T-helper 1 cell (primary cell): ENCODE measurements at regions not wholly inside any gene's neighbourhood (a gene's known extent, or its start where the extent isn't known, plus 50 kb on each side); places are given as distances from the start of the nearest gene placed in this dataset.
"Not testable (repeated sequence)": the region's sequence is repeated elsewhere in the genome, so short reads cannot be mapped to it uniquely, and the experiment has no call there.

ENCODE experiments used
- DNase-seq, 5 donors: peaks; one replicate each; pipeline ENCODE4 v3.0.0-alpha.2; 2012 to 2020

- DNase-seq, result no peak
Observed at GRCh38 chr9:71632776-71633175, 135.5 kb downstream of the CEMIP2 start.

GRCh38 chr9:71630377-71630995 lies 137.8 kb downstream of the CEMIP2 start:
- DNase-seq, result no peak

DNA sequence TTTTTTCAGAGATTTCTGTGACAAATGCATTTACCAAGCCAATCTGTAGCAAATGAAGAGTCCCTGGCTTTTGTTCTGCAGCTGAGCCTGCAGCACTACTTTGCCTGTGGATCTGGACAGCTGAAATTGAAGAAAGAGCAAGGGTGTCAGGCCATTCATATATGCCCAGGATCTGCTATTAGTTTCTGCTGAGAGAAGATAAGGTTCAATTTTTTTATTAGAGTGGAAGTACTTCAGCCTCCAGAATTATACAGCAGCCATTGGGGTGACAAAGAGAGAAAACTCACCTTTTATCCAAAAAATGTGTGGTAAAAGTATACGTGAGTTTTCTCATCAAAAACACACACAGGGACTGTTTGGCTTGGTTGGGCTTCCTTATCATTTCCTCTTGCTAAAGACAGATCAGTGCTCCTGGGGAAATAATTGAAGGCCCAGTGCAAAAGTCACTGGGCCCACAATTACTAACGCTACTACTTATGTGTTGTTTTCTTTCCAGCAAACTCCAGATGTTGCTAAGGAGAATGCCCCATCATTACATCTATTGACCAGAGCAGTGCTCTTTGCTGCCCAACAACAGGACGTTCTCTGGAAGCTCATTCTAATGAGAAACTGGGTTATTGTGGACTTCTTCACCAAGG lies 138.6 kb downstream of the CEMIP2 start:
- no peak for DNase-seq

DNA sequence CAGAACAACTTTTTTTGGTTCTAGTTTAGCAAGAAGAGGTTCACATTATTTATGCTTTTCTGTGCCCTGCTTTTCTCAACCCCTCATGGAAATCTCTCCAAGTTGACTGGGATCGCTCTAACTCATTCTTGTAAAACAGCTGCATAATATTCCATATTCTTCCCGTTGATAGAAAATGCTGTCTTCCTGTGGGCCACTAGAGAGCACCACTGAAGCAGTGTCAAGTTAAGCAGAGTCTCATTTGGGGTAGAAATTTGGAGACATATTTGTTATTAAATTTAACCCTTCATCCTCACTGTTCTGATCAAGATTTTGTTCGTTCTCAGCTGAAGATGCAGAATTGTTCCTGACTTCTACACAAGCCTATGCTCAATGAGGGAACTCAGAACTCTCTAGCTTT lies 140.1 kb downstream of the CEMIP2 start:
- peak in 1 of 5 donors; percentile 38 for DNase-seq

- DNase-seq, result no peak
Observed at GRCh38 chr9:71627537-71627936, 140.8 kb downstream of the CEMIP2 start.

DNA sequence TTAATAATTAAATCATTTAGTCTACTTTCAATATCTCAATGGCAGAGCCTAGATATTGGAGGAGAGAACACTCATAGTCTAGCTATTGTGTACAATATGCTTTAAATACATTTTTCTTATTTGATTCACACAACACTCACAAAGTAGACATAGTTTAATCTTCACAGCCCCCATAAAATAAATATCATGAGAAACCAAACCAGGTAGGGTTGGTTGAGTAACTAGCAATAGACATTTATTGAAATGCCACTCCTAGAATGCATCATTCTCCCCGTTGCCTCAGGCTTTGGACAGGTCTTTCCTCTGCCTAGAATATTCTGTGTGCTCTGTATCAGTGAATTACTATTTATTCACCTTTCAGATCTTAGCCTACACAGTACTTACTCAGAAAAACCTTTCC lies 141.9 kb downstream of the CEMIP2 start:
- DNase-seq, result no peak

DNA sequence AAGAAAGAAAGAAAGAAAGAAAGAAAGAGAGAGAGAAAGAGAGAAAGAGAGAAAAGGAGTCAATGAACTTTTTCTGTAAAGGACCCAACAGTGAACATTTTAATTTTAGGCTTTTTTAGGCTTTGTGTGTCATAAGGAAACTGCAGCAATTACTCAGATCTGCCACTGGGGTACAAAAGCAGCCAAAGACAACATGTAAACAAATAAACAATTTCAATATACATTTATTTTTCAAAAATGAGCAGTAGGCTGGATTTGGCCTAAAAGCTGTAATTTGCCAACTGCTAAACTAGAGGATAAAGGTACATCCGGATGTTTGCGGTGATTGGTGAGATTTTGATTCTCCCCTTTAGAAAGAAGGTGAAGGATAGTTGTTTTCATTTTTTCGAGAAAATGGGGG lies 143.6 kb downstream of the CEMIP2 start:
- DNase-seq, result no peak

GRCh38 chr9:71620746-71621145 lies 147.6 kb downstream of the CEMIP2 start:
- no peak for DNase-seq

- no peak for DNase-seq
Observed at GRCh38 chr9:71620331-71620730, 148.0 kb downstream of the CEMIP2 start.

GRCh38 chr9:71619926-71620325 lies 148.4 kb downstream of the CEMIP2 start:
- no peak for DNase-seq

GRCh38 chr9:71614409-71615010 lies 153.8 kb downstream of the CEMIP2 start:
- no peak for DNase-seq

- no peak for DNase-seq
Observed at GRCh38 chr9:71612889-71613288, 155.4 kb downstream of the CEMIP2 start.

GRCh38 chr9:71609448-71609830 lies 158.9 kb downstream of the CEMIP2 start:
- no peak for DNase-seq

DNA sequence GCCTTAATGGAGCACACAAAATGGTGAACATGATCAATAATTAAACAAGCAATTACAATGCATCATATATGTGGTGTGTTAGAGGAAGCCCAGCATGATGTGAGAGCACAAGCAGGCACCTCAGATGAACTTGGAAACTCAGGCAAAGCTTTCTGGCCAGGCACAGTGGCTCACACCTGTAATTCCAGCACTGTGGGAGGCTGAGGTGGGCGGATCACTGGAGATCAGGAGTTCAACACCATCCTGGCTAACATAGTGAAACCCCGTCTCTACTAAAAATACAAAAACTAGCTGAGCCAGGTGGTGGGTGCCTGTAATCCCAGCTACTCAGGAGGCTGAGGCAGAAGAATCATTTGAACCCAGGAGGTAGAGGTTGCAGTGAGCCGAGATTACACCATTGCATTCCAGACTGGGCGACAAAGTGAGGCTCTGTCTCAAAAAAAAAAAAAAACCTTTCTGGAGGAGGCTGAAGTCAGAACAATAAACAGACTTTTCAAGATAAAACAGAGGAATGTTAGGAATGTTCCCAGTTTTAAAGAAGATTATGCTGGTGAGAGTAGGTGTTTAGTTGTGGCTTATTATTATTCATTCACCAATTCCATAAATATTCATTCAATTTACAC lies 159.4 kb downstream of the CEMIP2 start:
- no peak for DNase-seq

DNA sequence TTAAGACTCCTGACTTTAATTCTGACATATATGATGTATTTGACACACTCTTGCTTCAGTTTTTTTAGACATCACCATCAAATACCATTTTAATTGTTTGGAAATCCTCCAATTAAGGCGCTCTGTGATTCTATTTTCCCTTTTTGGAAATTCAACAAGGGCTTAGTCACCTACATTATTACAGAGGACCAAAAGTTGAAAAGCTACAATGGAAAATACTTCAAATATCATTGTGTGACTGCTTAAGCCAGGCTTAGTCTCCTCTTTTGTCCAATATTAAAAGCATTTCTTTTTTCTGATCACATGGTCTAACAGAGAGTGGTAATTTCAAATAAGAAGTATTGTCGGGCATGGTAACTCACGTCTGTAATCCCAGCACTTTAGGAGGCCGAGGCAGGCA lies 160.3 kb downstream of the CEMIP2 start:
- DNase-seq, result no peak

GRCh38 chr9:71607461-71607881 lies 160.8 kb downstream of the CEMIP2 start:
- DNase-seq, result no peak

DNA sequence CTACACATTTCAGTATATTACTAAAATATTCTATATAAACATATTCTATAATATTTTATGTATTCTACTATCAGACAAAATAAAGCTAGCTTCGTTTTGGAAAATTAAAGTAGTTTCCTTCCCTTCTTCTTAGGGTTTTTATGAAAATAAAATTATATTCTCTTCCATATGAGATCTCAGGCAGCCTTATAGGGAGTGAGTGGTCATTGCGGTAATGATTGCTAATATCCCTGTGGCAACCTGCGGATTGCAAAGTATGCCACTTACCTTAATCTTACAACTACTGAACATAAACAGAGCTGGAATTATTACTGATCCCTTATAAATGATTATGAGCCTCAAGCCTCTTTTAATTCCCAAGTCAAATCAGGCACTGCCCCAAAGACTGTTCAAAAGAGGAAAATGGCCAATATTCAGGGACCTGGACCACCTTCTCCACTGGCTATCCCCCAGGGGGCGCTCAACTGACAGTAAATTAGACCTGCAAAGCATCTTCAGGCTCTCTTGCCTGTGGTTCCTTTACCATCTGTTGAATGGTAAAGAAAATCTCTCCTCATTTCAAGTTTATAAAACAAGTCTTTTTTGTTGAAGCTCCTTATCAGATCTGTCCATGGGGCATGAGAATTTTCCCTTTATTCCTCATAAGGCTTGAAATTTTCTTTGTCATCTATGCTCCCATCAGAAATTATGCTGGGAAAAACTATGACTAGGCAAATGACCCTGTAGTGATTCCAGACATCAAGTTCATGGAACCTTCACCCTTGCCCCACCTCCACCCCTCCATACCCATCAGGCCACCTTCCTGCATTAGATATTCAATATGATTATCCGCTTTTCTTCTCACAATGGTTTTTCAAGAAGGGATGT lies 163.9 kb downstream of the CEMIP2 start:
- peak; percentile 53 to 77 (median 68) for DNase-seq

- no peak for DNase-seq
Observed at GRCh38 chr9:71602652-71603051, 165.7 kb downstream of the CEMIP2 start.

DNA sequence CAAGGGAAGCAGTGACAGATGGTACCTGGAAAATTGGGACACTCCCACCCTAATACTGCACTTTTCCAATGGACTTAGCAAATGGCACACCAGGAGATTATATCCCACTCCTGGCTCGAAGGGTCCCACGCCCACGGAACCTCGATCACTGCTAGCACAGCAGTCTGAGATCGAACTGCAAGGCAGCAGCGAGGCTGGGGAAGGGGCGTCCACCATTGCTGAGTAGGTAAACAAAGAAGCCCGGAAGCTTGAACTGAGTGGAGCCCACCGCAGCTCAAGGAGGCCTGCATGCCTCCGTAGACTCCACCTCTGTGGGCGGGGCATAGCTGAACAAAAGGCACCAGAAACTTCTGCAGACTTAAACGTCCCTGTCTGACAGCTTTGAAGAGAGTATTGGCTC lies 172.6 kb downstream of the CEMIP2 start:
- DNase-seq, result not testable (repeated sequence)

DNA sequence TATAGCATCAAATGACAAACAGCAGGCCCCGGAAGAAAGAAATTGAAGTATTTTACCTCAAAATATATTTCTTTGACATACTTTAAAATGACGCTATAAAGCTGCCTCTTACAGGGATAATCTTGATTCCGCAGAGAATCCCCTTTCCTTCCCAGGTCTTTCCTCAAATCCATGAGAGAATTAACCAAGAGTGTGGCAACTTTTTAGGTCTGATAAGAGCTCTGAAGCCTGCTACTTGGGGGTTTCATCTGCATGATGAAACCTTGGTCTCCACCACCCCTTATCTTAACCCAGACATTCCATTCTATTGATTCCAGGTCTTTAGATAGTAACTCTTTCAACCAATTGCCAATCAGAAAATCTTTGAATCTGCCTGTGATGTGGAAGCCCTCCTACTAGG lies 173.8 kb downstream of the CEMIP2 start:
- no peak for DNase-seq

- DNase-seq, result no peak
Observed at GRCh38 chr9:71592400-71592799, 175.9 kb downstream of the CEMIP2 start.

- no peak for DNase-seq
Observed at GRCh38 chr9:71590362-71590761, 178.0 kb downstream of the CEMIP2 start.

GRCh38 chr9:71589612-71590011 lies 178.7 kb downstream of the CEMIP2 start:
- DNase-seq, result no peak
